Breast epithelium (tissue), 4 donors: ENCODE measurements at regions not wholly inside any gene's neighbourhood (a gene's known extent, or its start where the extent isn't known, plus 50 kb on each side); places are given as distances from the start of the nearest gene placed in this dataset.

Experiments used
- DNase-seq, 2 donors: peaks; one replicate each; pipeline ENCODE4 v3.0.0-alpha.2; 2019; ENCODE audit warnings: low spot score in 2 of 2
- H3K27ac ChIP-seq, 2 donors: fragments of 200-600 bp; sonication (generic) in 1 of 2; one replicate each; pipeline ENCODE4 v1.5.1; 2016 to 2019; ENCODE audit warnings: mild to moderate bottlenecking in 1 of 2
- H3K27me3 ChIP-seq, 2 donors: fragments of 200-600 bp; sonication (generic) in 1 of 2; one replicate each; pipeline versions ENCODE4 v1.5.1 to v1.6.0; 2017 to 2019; ENCODE audit warnings: control low read depth in 1 of 2, mild to moderate bottlenecking in 1 of 2
- H3K36me3 ChIP-seq: fragments of 200-600 bp; one replicate; pipeline ENCODE4 v1.5.1; 2019
- H3K4me1 ChIP-seq, 2 donors: fragments of 200-600 bp; sonication (generic); one replicate each; pipeline ENCODE4 v1.5.1; 2016 to 2019; ENCODE audit warnings: control low read depth in 1 of 2
- H3K4me3 ChIP-seq, 3 donors: fragments of 200-600 bp; sonication (generic); 1 replicate in 2 of 3; 2 replicates in 1 of 3; pipeline ENCODE4 v1.5.1; 2016 to 2019; ENCODE audit warnings: mild to moderate bottlenecking in 3 of 3, moderate library complexity in 2 of 3
- H3K9me3 ChIP-seq, 2 donors: fragments of 200-600 bp; sonication (generic) in 1 of 2; one replicate each; pipeline ENCODE4 v1.5.1; 2016 to 2019; ENCODE audit warnings: control low read depth in 1 of 2
- POLR2A ChIP-seq: fragments of 450-650 bp; IDR thresholded peaks from one replicate; pipeline ENCODE4 v1.6.1; 2016; ENCODE audit warnings: antibody characterized with exemption, mild to moderate bottlenecking, moderate library complexity
- POLR2AphosphoS5 ChIP-seq, 3 donors: sonication (generic); formaldehyde crosslinking; IDR thresholded peaks; one replicate each; pipeline ENCODE4 v1.6.1; 2017; ENCODE audit warnings: antibody characterized with exemption in 3 of 3
- intact Hi-C: fragments of 100-400 bp; cut with DNase I; formaldehyde crosslinking; loops from one replicate; pipeline ENCODE4 v1.15.1; 2023; ENCODE audit warnings: low total_unique reads
- TF ChIP-seq, protein P1 (sequence below), 3 donors: fragments of 450-650 bp; IDR thresholded peaks; one replicate each; pipeline ENCODE4 v1.5.1; 2016 to 2017; ENCODE audit warnings: antibody characterized with exemption in 3 of 3, mild to moderate bottlenecking in 3 of 3, moderate library complexity in 3 of 3

- Histone ChIP-seq H3K4me3 (no peak overlapping the region), H3K27me3 (no peaks in the 10 kb centered on the region), H3K4me1 (no peaks in the 10 kb centered on the region), H3K9me3 (no peaks in the 10 kb centered on the region), H3K36me3 (no peaks in the 10 kb centered on the region), H3K27ac (no peak overlapping the region)
- DNase-seq: no peak
- no peak for TF ChIP-seq POLR2AphosphoS5 (IDR thresholded peaks at IDR 0.05)
- TF ChIP-seq POLR2A: no peak
- TF ChIP-seq, protein P1, sequence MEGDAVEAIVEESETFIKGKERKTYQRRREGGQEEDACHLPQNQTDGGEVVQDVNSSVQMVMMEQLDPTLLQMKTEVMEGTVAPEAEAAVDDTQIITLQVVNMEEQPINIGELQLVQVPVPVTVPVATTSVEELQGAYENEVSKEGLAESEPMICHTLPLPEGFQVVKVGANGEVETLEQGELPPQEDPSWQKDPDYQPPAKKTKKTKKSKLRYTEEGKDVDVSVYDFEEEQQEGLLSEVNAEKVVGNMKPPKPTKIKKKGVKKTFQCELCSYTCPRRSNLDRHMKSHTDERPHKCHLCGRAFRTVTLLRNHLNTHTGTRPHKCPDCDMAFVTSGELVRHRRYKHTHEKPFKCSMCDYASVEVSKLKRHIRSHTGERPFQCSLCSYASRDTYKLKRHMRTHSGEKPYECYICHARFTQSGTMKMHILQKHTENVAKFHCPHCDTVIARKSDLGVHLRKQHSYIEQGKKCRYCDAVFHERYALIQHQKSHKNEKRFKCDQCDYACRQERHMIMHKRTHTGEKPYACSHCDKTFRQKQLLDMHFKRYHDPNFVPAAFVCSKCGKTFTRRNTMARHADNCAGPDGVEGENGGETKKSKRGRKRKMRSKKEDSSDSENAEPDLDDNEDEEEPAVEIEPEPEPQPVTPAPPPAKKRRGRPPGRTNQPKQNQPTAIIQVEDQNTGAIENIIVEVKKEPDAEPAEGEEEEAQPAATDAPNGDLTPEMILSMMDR (IDR thresholded peaks at IDR 0.05): no peak
- intact Hi-C loops: no loop called here
Measured at GRCh38 chr2:224133387-224133786, 94.3 kb upstream of the SERPINE2 start.

- Histone ChIP-seq H3K4me3 (no peak overlapping the region), H3K4me1 (no peaks in the 10 kb centered on the region), H3K27ac (peak overlapping the region in 1 of 2 donors; percentile 51), H3K9me3 (no peaks in the 10 kb centered on the region), H3K27me3 (no peaks in the 10 kb centered on the region), H3K36me3 (no peaks in the 10 kb centered on the region)
- TF ChIP-seq POLR2A: no peak
- TF ChIP-seq, protein P1 (IDR thresholded peaks at IDR 0.05): no peak
- TF ChIP-seq POLR2AphosphoS5 (IDR thresholded peaks at IDR 0.05): no peak
- intact Hi-C loops: no loop called here
- no peak for DNase-seq
Measured at GRCh38 chr2:224127871-224128501, 88.9 kb upstream of the SERPINE2 start.

DNA sequence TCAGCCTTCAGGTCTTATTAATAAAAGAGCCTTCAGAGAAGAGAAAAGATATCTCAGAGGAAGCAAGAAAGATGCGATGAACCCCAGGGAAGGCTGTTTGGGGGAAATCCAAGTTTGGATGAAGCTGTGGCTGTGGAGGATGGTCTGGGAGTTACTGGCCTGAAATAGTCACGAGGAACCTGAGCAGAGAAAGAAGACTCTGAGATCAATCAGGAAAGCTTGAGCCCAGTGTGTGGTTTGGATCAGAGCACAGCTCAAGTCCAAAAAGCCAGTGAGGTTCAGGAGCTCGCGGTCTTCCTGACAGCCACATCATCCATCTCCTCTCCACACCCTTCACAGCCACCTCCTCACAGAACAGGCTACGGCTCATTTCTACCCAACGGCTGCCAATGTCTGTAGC lies 87.4 kb upstream of the SERPINE2 start:
- no peak for TF ChIP-seq POLR2AphosphoS5 (IDR thresholded peaks at IDR 0.05)
- no peak for TF ChIP-seq POLR2A
- TF ChIP-seq, protein P1 (IDR thresholded peaks at IDR 0.05): no peak
- no peaks in the 10 kb centered on the region for H3K27me3 ChIP-seq
- H3K27ac ChIP-seq: peak overlapping the region; percentile 48 to 50
- intact Hi-C loops: no loop called here
- no peaks in the 10 kb centered on the region for H3K9me3 ChIP-seq
- DNase-seq: no peak
- no peak overlapping the region for H3K4me3 ChIP-seq
- no peaks in the 10 kb centered on the region for H3K4me1 ChIP-seq
- no peaks in the 10 kb centered on the region for H3K36me3 ChIP-seq

GRCh38 chr2:224126003-224126402 lies 86.9 kb upstream of the SERPINE2 start:
- TF ChIP-seq, protein P1 (IDR thresholded peaks at IDR 0.05): no peak
- no peak for TF ChIP-seq POLR2A
- TF ChIP-seq POLR2AphosphoS5 (IDR thresholded peaks at IDR 0.05): no peak
- no peaks in the 10 kb centered on the region for H3K27me3 ChIP-seq
- H3K4me1 ChIP-seq: no peaks in the 10 kb centered on the region
- H3K4me3 ChIP-seq: no peak overlapping the region
- H3K9me3 ChIP-seq: no peaks in the 10 kb centered on the region
- peak overlapping the region; percentile 48 to 53 for H3K27ac ChIP-seq
- DNase-seq: no peak
- intact Hi-C loops: no loop called here
- H3K36me3 ChIP-seq: no peaks in the 10 kb centered on the region

DNA sequence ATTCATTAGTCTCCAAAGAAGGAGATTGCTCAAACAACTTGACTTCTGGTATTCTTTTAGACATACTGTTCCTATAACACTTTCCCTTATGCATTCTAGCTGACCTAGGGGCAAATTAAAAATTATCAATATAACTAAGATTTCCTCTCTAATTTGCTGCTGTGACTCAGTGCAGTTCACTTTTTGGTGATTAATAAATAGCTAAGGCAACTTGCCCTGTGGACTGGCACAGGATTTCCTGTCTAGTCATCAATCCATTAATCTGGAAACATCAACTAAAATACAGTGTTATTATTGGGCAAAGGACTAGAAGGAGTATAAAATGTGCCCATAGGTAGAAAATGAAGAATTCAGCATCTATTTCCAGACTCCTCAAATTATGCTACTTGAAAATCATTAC lies 83.5 kb upstream of the SERPINE2 start:
- no peaks in the 10 kb centered on the region for H3K36me3 ChIP-seq
- H3K27ac ChIP-seq: no peak overlapping the region
- no peaks in the 10 kb centered on the region for H3K9me3 ChIP-seq
- DNase-seq: no peak
- intact Hi-C loops: no loop called here
- H3K4me3 ChIP-seq: no peak overlapping the region
- H3K4me1 ChIP-seq: no peaks in the 10 kb centered on the region
- H3K27me3 ChIP-seq: no peaks in the 10 kb centered on the region
- no peak for TF ChIP-seq POLR2AphosphoS5 (IDR thresholded peaks at IDR 0.05)
- no peak for TF ChIP-seq POLR2A
- TF ChIP-seq, protein P1 (IDR thresholded peaks at IDR 0.05): no peak
